NB4 (cell line): ENCODE measurements at regions not wholly inside any gene's neighbourhood (a gene's known extent, or its start where the extent isn't known, plus 50 kb on each side); places are given as distances from the start of the nearest gene placed in this dataset.

Source experiments
- POLR2A ChIP-seq: IDR thresholded peaks from 2 replicates; pipeline ENCODE4 v1.6.1; 2011; ENCODE audit warnings: mild to moderate bottlenecking; ENCODE audit not compliant: insufficient read length; ENCODE audit errors: extremely low read depth
- TF ChIP-seq, protein P1 (sequence below): IDR thresholded peaks from one replicate; pipeline ENCODE4 v1.5.1; 2012; ENCODE audit warnings: low read depth, low read length
- TF ChIP-seq, protein P2 (sequence below): IDR thresholded peaks from 2 replicates; pipeline ENCODE4 v1.6.1; 2011; ENCODE audit warnings: low read depth, low read length

DNA sequence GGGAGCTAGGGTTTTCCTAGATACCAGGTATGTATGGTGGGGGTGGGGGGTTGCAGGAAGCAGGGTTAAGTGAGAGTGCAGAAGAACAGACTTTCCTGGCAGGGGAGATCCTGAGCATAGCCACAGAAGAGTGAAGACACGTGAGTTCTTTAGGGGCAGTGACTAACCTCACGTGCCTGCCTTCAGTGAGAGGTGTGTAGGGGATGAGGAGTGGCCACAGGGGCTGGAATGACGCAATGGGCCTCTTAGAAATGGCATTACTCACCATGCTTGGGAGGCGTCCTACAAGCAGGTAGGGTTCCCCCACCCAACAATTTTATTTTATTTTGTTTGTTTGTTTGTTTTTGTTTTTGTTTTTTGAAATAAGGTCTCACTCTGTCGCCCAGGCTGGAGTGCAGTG is 698.6 kb upstream of the NRP1 start:
- TF ChIP-seq, protein P1, sequence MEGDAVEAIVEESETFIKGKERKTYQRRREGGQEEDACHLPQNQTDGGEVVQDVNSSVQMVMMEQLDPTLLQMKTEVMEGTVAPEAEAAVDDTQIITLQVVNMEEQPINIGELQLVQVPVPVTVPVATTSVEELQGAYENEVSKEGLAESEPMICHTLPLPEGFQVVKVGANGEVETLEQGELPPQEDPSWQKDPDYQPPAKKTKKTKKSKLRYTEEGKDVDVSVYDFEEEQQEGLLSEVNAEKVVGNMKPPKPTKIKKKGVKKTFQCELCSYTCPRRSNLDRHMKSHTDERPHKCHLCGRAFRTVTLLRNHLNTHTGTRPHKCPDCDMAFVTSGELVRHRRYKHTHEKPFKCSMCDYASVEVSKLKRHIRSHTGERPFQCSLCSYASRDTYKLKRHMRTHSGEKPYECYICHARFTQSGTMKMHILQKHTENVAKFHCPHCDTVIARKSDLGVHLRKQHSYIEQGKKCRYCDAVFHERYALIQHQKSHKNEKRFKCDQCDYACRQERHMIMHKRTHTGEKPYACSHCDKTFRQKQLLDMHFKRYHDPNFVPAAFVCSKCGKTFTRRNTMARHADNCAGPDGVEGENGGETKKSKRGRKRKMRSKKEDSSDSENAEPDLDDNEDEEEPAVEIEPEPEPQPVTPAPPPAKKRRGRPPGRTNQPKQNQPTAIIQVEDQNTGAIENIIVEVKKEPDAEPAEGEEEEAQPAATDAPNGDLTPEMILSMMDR: no peak
- no peak for TF ChIP-seq POLR2A
- TF ChIP-seq, protein P2, sequence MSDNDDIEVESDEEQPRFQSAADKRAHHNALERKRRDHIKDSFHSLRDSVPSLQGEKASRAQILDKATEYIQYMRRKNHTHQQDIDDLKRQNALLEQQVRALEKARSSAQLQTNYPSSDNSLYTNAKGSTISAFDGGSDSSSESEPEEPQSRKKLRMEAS: no peak
